Smooth muscle cell (in vitro differentiated cells): ENCODE measurements at regions not wholly inside any gene's neighbourhood (a gene's known extent, or its start where the extent isn't known, plus 50 kb on each side); places are given as distances from the start of the nearest gene placed in this dataset.
A peak's percentile ranks its signal among the peaks of the same experiment; 100 is the strongest.

Source experiments
- DNase-seq: peaks from one replicate; lab custom pipeline; 2025; ENCODE audit not compliant: unreplicated experiment; lab: John Stamatoyannopoulos, UW
- H2AFZ ChIP-seq: fragments of 200-600 bp; sonication (generic); 2 replicates; pipeline ENCODE4 v1.6.0; 2016; ENCODE audit warnings: antibody characterized with exemption, low read depth, mild to moderate bottlenecking
- H3F3A ChIP-seq: fragments of 200-600 bp; sonication (generic); 2 replicates; pipeline ENCODE4 v1.6.0; 2017; ENCODE audit warnings: antibody characterized with exemption, low read depth
- H3K27ac ChIP-seq: fragments of 200-600 bp; sonication (generic); 2 replicates; pipeline ENCODE4 v1.5.1; 2016; ENCODE audit warnings: low read depth, mild to moderate bottlenecking
- H3K27me3 ChIP-seq: fragments of 200-600 bp; sonication (generic); 2 replicates; pipeline ENCODE4 v1.6.1; 2016; ENCODE audit warnings: low read depth, mild to moderate bottlenecking
- H3K36me3 ChIP-seq: fragments of 200-600 bp; sonication (generic); 2 replicates; pipeline ENCODE4 v1.5.1; 2016; ENCODE audit warnings: low read depth
- H3K4me1 ChIP-seq: fragments of 200-600 bp; sonication (generic); 2 replicates; pipeline ENCODE4 v1.5.1; 2016; ENCODE audit warnings: low read depth
- H3K4me2 ChIP-seq: fragments of 200-600 bp; sonication (generic); 2 replicates; pipeline ENCODE4 v1.6.0; 2016; ENCODE audit warnings: mild to moderate bottlenecking
- H3K4me3 ChIP-seq: fragments of 200-600 bp; sonication (generic); 2 replicates; pipeline ENCODE4 v1.5.1; 2016; ENCODE audit warnings: mild to moderate bottlenecking
- H3K79me2 ChIP-seq: fragments of 200-600 bp; sonication (generic); 2 replicates; pipeline ENCODE4 v1.6.0; 2016; ENCODE audit warnings: low read depth, mild to moderate bottlenecking
- H3K9ac ChIP-seq: fragments of 200-600 bp; sonication (generic); 2 replicates; pipeline ENCODE4 v1.6.0; 2016; ENCODE audit warnings: low read depth
- H3K9me3 ChIP-seq: fragments of 200-600 bp; sonication (generic); replicated peaks from 2 replicates; pipeline ENCODE4 v1.5.1; 2016; ENCODE audit warnings: low read depth
- H4K20me1 ChIP-seq: fragments of 200-600 bp; sonication (generic); 2 replicates; pipeline ENCODE4 v1.6.0; 2016; ENCODE audit warnings: low read depth
- WGBS: methylation state at CpG from one replicate; pipeline ENCODE4 v1.1.7; 2016; ENCODE audit warnings: low lambda C conversion rate; 5-methylcytosine and 5-hydroxymethylcytosine counted together
- TF ChIP-seq, protein P1 (sequence below): fragments of 200-600 bp; sonication (generic); IDR thresholded peaks from 2 replicates; pipeline ENCODE4 v1.5.1; 2017; ENCODE audit warnings: borderline replicate concordance, mild to moderate bottlenecking, antibody characterized with exemption; ENCODE audit not compliant: insufficient read depth, poor library complexity, severe bottlenecking

DNA sequence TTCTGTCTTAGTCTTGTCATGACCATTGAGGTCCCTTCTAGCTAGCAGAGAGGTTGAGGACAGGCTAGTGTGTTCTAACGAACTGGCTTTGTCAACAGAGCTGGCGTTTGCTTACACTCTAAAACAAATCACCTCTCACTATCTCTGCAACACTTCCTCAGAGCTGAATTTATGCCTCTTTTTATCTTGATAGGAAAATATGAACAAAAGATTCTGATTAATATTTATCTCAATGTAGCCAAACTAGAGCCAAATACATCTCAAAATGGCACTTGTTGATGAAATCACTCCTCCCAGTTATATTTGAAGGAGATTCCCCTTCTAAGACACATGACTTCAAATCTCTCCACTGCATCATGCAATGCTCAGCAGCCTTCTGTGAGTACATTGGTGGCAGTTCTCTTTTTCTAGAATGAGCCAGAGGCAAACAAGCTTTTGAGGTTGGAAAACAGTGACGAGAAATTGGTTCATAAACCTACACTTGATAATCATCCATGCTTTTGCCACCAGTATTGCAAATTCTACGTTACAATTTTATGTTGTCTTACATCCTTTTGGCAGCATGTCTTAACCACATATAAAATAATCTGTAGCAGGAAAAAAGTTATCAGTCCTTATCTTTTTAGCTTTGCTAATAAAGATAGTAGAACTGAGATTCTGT is 615.7 kb upstream of the CITED2 start:
- H2AFZ ChIP-seq = peak overlapping the region; percentile 26
- WGBS = 20% methylated on average over 4 of the region's 4 CpGs
- H3K9ac ChIP-seq = no peak overlapping the region

DNA sequence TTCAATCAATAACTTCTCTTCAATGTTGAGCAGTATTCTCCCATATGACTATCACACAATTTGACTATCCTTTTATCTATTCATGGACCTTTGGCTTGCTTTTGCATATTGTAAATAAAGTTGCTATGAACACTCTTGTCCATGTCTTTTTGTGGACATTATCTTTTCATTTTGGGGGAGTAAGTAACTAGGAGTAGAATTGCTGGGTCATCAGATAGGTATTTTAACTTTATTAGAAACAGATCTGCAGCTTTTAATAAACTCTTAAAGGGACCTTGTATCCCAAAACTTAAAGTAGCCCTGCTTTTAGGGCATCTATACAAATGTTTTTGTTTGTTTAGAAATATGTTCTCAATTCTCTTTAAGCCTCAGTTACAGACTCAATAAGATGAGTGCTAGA is 614.2 kb upstream of the CITED2 start:
- no peaks in the 10 kb centered on the region for H3K9me3 ChIP-seq
- H3K79me2 ChIP-seq = no peaks in the 10 kb centered on the region
- H2AFZ ChIP-seq = no peak overlapping the region
- TF ChIP-seq, protein P1, sequence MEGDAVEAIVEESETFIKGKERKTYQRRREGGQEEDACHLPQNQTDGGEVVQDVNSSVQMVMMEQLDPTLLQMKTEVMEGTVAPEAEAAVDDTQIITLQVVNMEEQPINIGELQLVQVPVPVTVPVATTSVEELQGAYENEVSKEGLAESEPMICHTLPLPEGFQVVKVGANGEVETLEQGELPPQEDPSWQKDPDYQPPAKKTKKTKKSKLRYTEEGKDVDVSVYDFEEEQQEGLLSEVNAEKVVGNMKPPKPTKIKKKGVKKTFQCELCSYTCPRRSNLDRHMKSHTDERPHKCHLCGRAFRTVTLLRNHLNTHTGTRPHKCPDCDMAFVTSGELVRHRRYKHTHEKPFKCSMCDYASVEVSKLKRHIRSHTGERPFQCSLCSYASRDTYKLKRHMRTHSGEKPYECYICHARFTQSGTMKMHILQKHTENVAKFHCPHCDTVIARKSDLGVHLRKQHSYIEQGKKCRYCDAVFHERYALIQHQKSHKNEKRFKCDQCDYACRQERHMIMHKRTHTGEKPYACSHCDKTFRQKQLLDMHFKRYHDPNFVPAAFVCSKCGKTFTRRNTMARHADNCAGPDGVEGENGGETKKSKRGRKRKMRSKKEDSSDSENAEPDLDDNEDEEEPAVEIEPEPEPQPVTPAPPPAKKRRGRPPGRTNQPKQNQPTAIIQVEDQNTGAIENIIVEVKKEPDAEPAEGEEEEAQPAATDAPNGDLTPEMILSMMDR = no peak
- no peak for DNase-seq
- H3F3A ChIP-seq = peaks cover 20% of the 10 kb centered on the region
- H3K4me1 ChIP-seq = peaks cover 16% of the 10 kb centered on the region
- H3K4me2 ChIP-seq = no peak overlapping the region
- H3K27ac ChIP-seq = no peak overlapping the region
- no peak overlapping the region for H3K9ac ChIP-seq
- no peaks in the 10 kb centered on the region for H4K20me1 ChIP-seq
- H3K36me3 ChIP-seq = no peaks in the 10 kb centered on the region
- no peaks in the 10 kb centered on the region for H3K27me3 ChIP-seq
- no peak overlapping the region for H3K4me3 ChIP-seq

More for the DNA sequence above, 615.7 kb upstream of the CITED2 start:
- TF ChIP-seq, protein P1 = no peak
- Histone ChIP-seq H4K20me1 (no peaks in the 10 kb centered on the region), H3K4me2 (peak overlapping the region; percentile 71), H3K4me1 (peaks cover 16% of the 10 kb centered on the region), H3K36me3 (no peaks in the 10 kb centered on the region), H3K79me2 (no peaks in the 10 kb centered on the region), H3K27ac (peak overlapping the region; percentile 70), H3F3A (peaks cover 19% of the 10 kb centered on the region), H3K9me3 (no peaks in the 10 kb centered on the region), H3K27me3 (no peaks in the 10 kb centered on the region), H3K4me3 (no peak overlapping the region)
- no peak for DNase-seq

DNA sequence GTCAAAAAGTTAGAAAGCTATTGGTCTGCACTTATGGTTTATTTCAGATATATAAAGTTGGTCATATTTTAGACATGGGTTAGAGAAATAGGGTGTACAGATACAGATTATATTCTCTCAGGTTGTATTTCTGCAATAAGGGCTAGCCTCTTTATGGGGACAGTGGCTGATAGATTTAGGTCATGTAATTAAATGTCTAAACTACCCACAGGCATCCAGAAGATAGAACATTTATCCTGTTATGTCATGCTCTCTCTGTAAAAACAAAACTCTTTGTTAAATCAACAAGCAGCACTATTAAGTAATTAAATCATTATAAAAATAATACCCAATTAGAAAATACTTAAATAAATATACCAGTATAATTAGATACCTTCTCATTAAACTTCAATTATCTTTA is 612.6 kb upstream of the CITED2 start:
- Histone ChIP-seq H3K4me2 (no peak overlapping the region), H3K27ac (no peak overlapping the region), H3K79me2 (no peaks in the 10 kb centered on the region), H2AFZ (no peak overlapping the region), H3K9me3 (no peaks in the 10 kb centered on the region), H4K20me1 (no peaks in the 10 kb centered on the region), H3F3A (peaks cover 28% of the 10 kb centered on the region), H3K9ac (no peak overlapping the region), H3K4me3 (no peak overlapping the region), H3K36me3 (no peaks in the 10 kb centered on the region), H3K27me3 (no peaks in the 10 kb centered on the region), H3K4me1 (peaks cover 30% of the 10 kb centered on the region)
- TF ChIP-seq, protein P1 = no peak
- DNase-seq = no peak

DNA sequence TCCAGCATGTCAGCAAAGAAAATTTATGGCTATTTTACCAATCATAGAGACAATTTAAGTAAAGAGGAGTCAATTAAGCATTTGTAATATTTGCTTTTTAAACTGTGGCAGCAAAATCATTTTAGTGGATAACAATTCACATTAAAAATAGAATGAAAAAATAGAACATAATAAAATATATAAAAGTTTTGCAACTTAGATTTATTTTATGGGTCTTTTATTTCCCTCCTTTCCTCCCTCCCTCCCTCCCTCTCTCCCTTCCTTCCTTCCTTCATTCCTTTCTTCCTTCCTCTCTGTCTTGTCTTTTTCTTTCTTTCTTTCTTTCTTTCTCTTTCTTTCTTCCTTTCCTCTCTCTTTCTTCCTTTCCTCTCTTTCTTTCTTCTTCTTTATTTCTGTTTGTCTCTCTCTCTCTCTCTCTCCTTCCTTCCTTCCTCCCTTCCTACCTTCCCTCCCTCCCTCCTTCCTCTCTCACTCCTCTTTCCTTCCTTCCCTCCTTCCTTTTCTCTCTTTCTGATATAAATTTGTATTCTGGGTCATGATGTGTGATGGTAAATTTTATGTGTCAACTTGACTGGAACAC is 610.9 kb upstream of the CITED2 start:
- Histone ChIP-seq H3K9ac (no peak overlapping the region), H3K27ac (no peak overlapping the region), H3K36me3 (no peaks in the 10 kb centered on the region), H3K27me3 (no peaks in the 10 kb centered on the region), H3K4me3 (no peak overlapping the region), H3K4me1 (peaks cover 33% of the 10 kb centered on the region), H3K9me3 (no peaks in the 10 kb centered on the region), H3K79me2 (no peaks in the 10 kb centered on the region), H2AFZ (no peak overlapping the region), H4K20me1 (no peaks in the 10 kb centered on the region), H3K4me2 (no peak overlapping the region), H3F3A (peaks cover 25% of the 10 kb centered on the region)
- no peak for DNase-seq
- TF ChIP-seq, protein P1 = no peak
